CD14-positive monocyte (primary cell): ENCODE measurements at regions not wholly inside any gene's neighbourhood (a gene's known extent, or its start where the extent isn't known, plus 50 kb on each side); places are given as distances from the start of the nearest gene placed in this dataset.

ENCODE experiments used
- DNase-seq, 3 donors: peaks; one replicate each; pipeline ENCODE4 v3.0.0-alpha.2; 2011 to 2022
- H2AFZ ChIP-seq: 2 replicates; pipeline ENCODE4 v1.6.0; 2012; ENCODE audit warnings: mild to moderate bottlenecking, low read depth, low read length, inconsistent platforms; ENCODE audit not compliant: insufficient read depth, poor library complexity, severe bottlenecking
- H3K27ac ChIP-seq, 2 donors: 1 replicate in 1 of 2; 2 replicates in 1 of 2; pipeline ENCODE4 v1.5.1; 2012 to 2013; ENCODE audit warnings: low read length in 2 of 2, control low read depth in 1 of 2, inconsistent platforms in 1 of 2, low read depth in 1 of 2, mild to moderate bottlenecking in 1 of 2
- H3K27me3 ChIP-seq, 2 donors: one replicate each; pipeline versions ENCODE4 v1.6.0 to v1.6.1; 2011 to 2013; ENCODE audit warnings: low read length in 2 of 2; ENCODE audit not compliant: control insufficient read depth in 2 of 2, insufficient read depth in 2 of 2
- H3K36me3 ChIP-seq, 2 donors: replicated peaks in 1 of 2; 1 replicate in 1 of 2; 2 replicates in 1 of 2; pipeline versions ENCODE4 v1.5.1 to v1.6.1; 2012 to 2013; ENCODE audit warnings: low read length in 2 of 2, control low read depth in 1 of 2, inconsistent platforms in 1 of 2, mild to moderate bottlenecking in 1 of 2; ENCODE audit not compliant: insufficient read depth in 2 of 2, control insufficient read depth in 1 of 2
- H3K4me1 ChIP-seq, 2 donors: 1 replicate in 1 of 2; 2 replicates in 1 of 2; pipeline versions ENCODE4 v1.5.1 to v1.6.1; 2012 to 2013; ENCODE audit warnings: low read length in 2 of 2, control low read depth in 1 of 2, inconsistent platforms in 1 of 2, mild to moderate bottlenecking in 1 of 2, moderate library complexity in 1 of 2; ENCODE audit not compliant: insufficient read depth in 2 of 2, control insufficient read depth in 1 of 2
- H3K4me2 ChIP-seq: replicated peaks from 2 replicates; pipeline ENCODE3; 2012; ENCODE audit warnings: low read length, moderate library complexity, mild to moderate bottlenecking; ENCODE audit not compliant: poor library complexity, severe bottlenecking; ENCODE audit errors: extremely low read depth
- H3K4me3 ChIP-seq, 3 experiments: fragments of 200-600 bp in 1 of 3; sonication (generic) in 1 of 3; replicated peaks in 1 of 3; 1 replicate in 2 of 3; 2 replicates in 1 of 3; pipeline ENCODE4 v1.5.1; 2011 to 2013; ENCODE audit warnings: low read length in 3 of 3, mild to moderate bottlenecking in 3 of 3, control low read depth in 2 of 3, low read depth in 2 of 3, inconsistent platforms in 1 of 3, moderate library complexity in 1 of 3
- H3K79me2 ChIP-seq: 2 replicates; pipeline ENCODE4 v1.6.0; 2012; ENCODE audit warnings: mild to moderate bottlenecking, control low read depth, inconsistent platforms, low read length, moderate library complexity; ENCODE audit not compliant: insufficient read depth
- H3K9ac ChIP-seq: 2 replicates; pipeline ENCODE4 v1.6.0; 2017; ENCODE audit warnings: low read length, mild to moderate bottlenecking; ENCODE audit not compliant: insufficient read depth, poor library complexity, severe bottlenecking
- H3K9me3 ChIP-seq, 2 donors: replicated peaks in 1 of 2; 1 replicate in 1 of 2; 2 replicates in 1 of 2; pipeline versions ENCODE4 v1.5.1 to v1.6.1; 2012 to 2013; ENCODE audit warnings: low read length in 2 of 2, control low read depth in 1 of 2; ENCODE audit not compliant: control insufficient read depth in 1 of 2, insufficient read depth in 1 of 2
- H4K20me1 ChIP-seq: 2 replicates; pipeline ENCODE4 v1.6.0; 2012; ENCODE audit warnings: mild to moderate bottlenecking, low read length, control low read depth, moderate library complexity; ENCODE audit not compliant: insufficient read depth
- H3K27ac Mint-ChIP-seq, 7 donors: one replicate each; pipeline ENCODE4 v1.8.0; 2020; ENCODE audit warnings: mild to moderate bottlenecking in 7 of 7, mixed read lengths in 7 of 7, moderate library complexity in 6 of 7, inconsistent platforms in 2 of 7
- H3K27me3 Mint-ChIP-seq, 3 donors: one replicate each; pipeline ENCODE4 v1.8.0; 2021 to 2022; ENCODE audit warnings: low read depth in 3 of 3, mild to moderate bottlenecking in 3 of 3, mixed read lengths in 3 of 3, moderate library complexity in 3 of 3, inconsistent platforms in 1 of 3
- H3K36me3 Mint-ChIP-seq, 2 donors: one replicate each; pipeline ENCODE4 v1.8.0; 2020; ENCODE audit warnings: mixed read lengths in 2 of 2, inconsistent platforms in 1 of 2, mild to moderate bottlenecking in 1 of 2
- H3K4me1 Mint-ChIP-seq: one replicate; pipeline ENCODE4 v1.8.0; 2020; ENCODE audit warnings: mild to moderate bottlenecking, mixed read lengths
- H3K4me3 Mint-ChIP-seq, 2 donors: one replicate each; pipeline ENCODE4 v1.8.0; 2020; ENCODE audit warnings: mild to moderate bottlenecking in 2 of 2, mixed read lengths in 2 of 2, moderate library complexity in 1 of 2
- H3K9me3 Mint-ChIP-seq, 7 donors: one replicate each; pipeline ENCODE4 v1.8.0; 2020 to 2022; ENCODE audit warnings: mixed read lengths in 7 of 7, mild to moderate bottlenecking in 6 of 7, moderate library complexity in 6 of 7, inconsistent platforms in 2 of 7
- CTCF ChIP-seq: fragments of 200-600 bp; IDR thresholded peaks from one replicate; pipeline ENCODE4 v1.8.0; 2022; ENCODE audit warnings: antibody characterized with exemption, mild to moderate bottlenecking
- WGBS: methylation state at CpG from one replicate; pipeline ENCODE4 v1.1.5; 2013; ENCODE audit warnings: missing lambda C conversion rate; ENCODE audit not compliant: insufficient coverage; 5-methylcytosine and 5-hydroxymethylcytosine counted together
- intact Hi-C, 2 donors: fragments of 100-400 bp; cut with micrococcal nuclease; formaldehyde crosslinking; loops; one replicate each; pipeline versions ENCODE4 v1.15.0 to v1.15.1; 2023

DNA sequence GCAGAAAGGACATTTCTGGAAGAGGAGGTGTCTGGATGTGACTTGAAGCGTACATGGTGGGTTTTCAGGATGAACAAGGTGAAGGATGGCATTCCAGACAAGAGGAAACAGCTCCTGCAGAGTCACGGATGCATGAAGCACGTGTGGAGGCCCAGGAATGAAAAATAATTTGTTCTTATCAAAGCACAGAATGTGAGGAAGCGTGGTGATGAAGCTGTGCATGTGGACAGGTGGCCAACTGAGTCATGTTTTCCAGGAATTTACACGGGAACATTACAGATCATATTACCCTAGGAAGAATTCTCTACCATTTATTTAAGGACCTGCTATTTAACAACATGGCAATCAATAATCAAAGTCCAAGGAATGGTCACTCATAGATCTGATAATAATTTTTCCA, 413.2 kb upstream of the KLF6 start:
- no peak overlapping the region for H3K4me2 ChIP-seq
- no peaks in the 10 kb centered on the region for H3K36me3 ChIP-seq
- no peaks in the 10 kb centered on the region for H3K36me3 Mint-ChIP-seq
- H3K9me3 ChIP-seq: no peaks in the 10 kb centered on the region
- H3K4me3 Mint-ChIP-seq: no peak overlapping the region
- H4K20me1 ChIP-seq: no peaks in the 10 kb centered on the region
- no peaks in the 10 kb centered on the region for H3K79me2 ChIP-seq
- TF ChIP-seq CTCF: no peak
- H3K27me3 ChIP-seq: no peaks in the 10 kb centered on the region
- no peak overlapping the region for H3K9ac ChIP-seq
- peaks cover 0 to 3% (median 0%) of the 10 kb centered on the region in 7 donors for H3K9me3 Mint-ChIP-seq
- H3K4me1 ChIP-seq: peaks cover 0 to 3% of the 10 kb centered on the region in 2 donors
- H3K27ac Mint-ChIP-seq: no peak overlapping the region
- H2AFZ ChIP-seq: no peak overlapping the region
- no peak overlapping the region for H3K4me3 ChIP-seq
- 95% methylated on average over 3 of the region's 5 CpGs for WGBS
- no peak for DNase-seq
- no peak overlapping the region for H3K27ac ChIP-seq
- peaks cover 9% of the 10 kb centered on the region for H3K4me1 Mint-ChIP-seq
- intact Hi-C loops: no loop called here
- peaks cover 0 to 5% (median 1%) of the 10 kb centered on the region in 3 donors for H3K27me3 Mint-ChIP-seq

GRCh38 chr10:4197676-4198075, 412.7 kb upstream of the KLF6 start:
- Histone ChIP-seq H2AFZ (no peak overlapping the region), H3K4me1 (peaks cover 0 to 3% of the 10 kb centered on the region in 2 donors), H3K36me3 (no peaks in the 10 kb centered on the region), H3K9ac (no peak overlapping the region), H3K79me2 (no peaks in the 10 kb centered on the region), H3K27me3 (no peaks in the 10 kb centered on the region), H3K4me2 (no peak overlapping the region), H4K20me1 (no peaks in the 10 kb centered on the region), H3K9me3 (no peaks in the 10 kb centered on the region), H3K4me3 (no peak overlapping the region), H3K27ac (no peak overlapping the region)
- H3K36me3 Mint-ChIP-seq: no peaks in the 10 kb centered on the region
- intact Hi-C loops: no loop called here
- DNase-seq: no peak
- H3K27ac Mint-ChIP-seq: no peak overlapping the region
- H3K27me3 Mint-ChIP-seq: peaks cover 0 to 4% (median 1%) of the 10 kb centered on the region in 3 donors
- H3K9me3 Mint-ChIP-seq: peaks cover 0 to 3% (median 2%) of the 10 kb centered on the region in 7 donors
- H3K4me3 Mint-ChIP-seq: no peak overlapping the region
- no peak for TF ChIP-seq CTCF
- H3K4me1 Mint-ChIP-seq: peaks cover 9% of the 10 kb centered on the region
